A172 (cell line): ENCODE measurements at regions not wholly inside any gene's neighbourhood (a gene's known extent, or its start where the extent isn't known, plus 50 kb on each side); places are given as distances from the start of the nearest gene placed in this dataset.
A peak's percentile ranks its signal among the peaks of the same experiment; 100 is the strongest.
"Not testable (repeated sequence)": the region's sequence is repeated elsewhere in the genome, so short reads cannot be mapped to it uniquely, and the experiment has no call there.

ENCODE experiments used
- DNase-seq: peaks from one replicate; pipeline ENCODE4 v3.0.0-alpha.2; 2015; ENCODE audit warnings: low spot score

DNA sequence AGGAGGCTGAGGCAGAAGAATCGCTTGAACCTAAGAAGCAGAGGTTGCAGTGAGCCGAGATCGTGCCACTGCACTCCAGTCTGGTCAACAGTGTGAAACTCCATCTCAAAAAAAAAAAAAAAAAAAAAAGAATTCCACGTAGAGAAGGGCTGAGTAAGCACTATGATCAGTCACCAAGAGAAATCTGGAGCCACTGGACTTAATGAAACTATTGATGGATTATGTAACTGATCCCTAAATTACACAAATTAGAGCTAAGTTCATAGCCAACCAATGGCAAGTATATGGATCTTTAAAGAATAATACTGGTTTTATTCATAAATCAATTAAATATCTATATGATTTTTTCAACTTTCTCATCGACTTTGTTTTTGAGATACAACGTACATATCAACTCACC, 72.2 kb upstream of the ABLIM1 start:
- no peak for DNase-seq

DNA sequence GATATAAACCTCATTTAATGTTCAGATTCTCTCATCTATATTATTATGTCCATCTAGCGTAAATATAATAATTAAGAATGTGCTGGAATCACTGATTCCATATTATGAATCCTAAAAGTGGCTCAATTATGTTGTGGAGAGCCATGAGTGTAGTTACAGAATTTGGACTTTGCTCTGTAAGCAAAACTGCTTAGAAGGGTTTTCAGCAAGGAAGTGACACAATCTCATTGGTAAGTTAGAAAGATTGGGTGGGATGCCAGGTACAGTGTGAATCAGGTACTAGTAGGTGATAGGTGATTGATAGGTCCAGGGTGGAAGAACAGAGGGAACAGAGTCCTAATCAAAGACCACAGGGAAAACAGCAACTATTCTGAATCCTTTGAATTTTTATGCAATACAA, 74.9 kb upstream of the ABLIM1 start:
- no peak for DNase-seq

DNA sequence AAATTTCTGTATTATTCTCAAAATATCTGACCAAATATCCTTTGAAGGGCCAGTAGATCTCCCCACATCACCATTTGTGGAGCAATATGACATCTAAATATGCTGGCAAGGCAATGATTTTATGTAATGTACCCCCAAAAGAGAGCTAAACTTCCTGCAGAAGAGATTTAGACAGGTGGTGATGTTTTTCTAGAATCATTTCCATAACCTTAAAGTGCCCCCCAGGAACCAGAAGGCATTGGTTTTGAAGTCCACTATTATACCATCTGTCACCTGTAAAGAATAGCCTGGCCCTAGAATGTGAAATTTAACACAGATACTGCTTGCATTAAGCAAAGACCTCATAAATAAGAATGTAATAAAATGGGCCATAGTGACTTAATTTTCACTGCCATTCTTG, 77.9 kb upstream of the ABLIM1 start:
- no peak for DNase-seq

DNA sequence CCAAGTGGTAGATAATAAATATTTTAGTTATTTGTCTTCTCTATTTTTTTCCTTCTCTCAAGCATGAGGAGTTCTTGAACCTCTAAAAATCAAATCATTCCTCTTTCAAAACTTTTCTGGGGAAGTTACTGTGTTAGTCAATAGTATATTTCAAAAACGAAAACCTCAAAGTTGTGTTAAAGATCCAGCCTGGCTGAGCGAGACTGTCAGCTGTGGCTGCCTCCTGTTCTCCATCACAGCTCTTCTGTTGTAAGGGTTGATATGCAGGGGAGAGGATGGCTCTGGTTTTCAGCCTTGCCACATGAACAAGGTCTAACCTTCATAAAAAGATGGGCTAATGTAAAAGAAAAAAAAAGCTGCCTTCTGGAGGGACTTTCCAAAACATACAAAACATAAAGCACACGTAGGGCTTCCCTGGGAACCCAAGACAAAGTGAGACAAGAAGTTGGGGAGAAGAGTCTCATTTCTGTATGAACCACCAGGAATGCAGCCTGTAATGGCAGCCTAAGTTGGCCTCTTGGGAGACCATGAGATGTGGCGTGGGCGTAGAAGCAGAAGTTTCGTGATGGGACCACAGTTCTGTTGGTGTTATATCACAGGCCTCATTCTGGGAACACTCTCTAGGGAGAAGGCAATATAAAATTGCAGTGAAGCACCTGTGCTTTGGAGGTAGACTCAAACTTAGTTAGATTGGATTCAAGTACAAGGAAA, 77.9 kb upstream of the FHIP2A start:
- DNase-seq, result no peak

DNA sequence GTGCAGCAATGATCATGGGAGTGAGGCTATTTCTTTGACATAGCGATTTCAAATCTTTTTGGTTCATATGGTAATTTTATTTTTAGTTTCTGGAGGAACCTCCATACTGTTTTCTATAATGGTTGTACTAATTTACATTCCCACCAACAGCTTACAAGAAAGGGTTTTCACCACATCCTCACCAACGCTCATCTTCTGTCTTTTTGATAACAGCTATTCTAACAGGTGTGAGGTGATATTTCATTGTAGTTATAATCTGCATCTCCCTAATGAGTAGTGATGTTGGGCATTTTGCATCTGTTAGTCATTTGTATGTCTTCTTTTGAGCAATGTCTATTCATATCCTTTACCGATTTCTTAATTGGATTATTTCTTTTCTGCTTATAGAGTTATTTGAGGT, 75.0 kb upstream of the FHIP2A start:
- no peak for DNase-seq

DNA sequence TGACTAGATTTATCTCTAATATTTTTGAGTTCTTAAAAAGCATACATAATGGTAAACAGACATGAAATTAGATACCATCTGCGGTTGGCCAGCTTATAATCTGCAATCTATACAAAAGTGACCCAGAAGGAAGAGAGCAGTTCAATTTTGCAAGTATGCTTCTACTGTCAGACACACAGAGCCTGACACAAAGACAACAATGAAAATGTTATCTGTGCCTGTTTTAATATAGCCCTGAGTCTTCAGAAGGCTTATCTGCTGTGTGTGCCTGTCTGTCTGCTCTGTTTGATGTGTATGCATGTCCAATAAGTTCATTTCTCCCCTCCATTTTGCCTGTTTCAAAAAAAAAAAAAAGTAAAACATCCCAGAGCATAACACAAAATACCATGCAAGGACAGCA, 73.3 kb upstream of the FHIP2A start:
- DNase-seq, result no peak

DNA sequence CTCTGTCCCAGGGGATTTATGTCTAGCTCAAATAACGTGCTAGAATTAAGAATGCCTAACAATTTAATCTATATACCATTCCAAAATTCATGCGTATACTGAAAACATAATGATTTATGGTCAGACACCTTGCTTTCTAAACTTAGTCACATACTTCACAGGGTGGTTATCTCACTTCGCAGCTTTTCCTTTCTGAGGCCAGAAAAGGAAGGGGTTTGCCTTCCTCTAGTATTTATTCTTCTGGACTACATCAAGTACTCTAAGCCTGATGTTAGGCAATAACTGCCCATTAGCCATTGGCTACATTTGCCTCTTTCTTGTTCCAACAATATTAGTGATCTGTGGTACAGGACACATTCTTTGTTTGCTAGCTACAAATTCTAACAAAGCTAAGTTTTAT, 72.6 kb upstream of the FHIP2A start:
- no peak for DNase-seq

DNA sequence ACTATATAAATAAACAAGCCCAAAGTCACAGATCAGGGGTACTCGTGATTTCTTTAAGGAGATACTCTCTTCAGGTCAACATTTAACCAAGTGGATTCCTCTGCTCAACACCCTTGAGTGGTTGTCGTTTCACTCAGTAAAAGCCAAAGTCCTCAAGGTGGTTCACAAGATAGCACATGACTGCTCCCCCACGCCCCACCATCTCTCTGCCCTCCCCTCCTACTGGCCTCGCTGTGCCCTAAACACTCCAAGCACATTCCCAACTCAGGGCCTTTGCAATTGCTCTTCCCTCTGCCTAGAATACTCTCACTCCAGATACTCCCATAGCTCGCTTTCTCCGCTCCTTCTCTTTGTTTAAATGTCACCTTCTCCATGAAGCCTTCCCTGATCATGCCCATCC, 72.1 kb upstream of the FHIP2A start:
- DNase-seq, result no peak

DNA sequence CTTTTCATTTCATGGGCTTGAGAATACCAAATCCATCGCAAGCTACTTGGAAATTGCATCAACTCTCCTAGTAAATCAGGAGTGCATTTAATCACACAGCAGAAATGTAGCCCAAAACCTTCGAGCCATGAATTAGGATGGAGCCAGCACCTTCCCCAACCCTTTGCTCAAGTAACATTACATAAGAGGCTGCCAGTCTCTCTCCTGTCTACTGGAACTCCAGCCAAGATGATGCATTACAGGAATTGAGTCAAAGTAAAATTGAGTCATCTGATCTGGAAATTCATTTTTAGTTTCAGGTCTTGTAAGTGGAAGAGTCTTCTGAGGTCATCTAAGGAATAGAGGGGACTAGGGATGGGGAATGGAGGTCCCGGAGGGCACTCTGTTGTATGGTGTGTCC, 69.7 kb upstream of the FHIP2A start:
- no peak for DNase-seq

DNA sequence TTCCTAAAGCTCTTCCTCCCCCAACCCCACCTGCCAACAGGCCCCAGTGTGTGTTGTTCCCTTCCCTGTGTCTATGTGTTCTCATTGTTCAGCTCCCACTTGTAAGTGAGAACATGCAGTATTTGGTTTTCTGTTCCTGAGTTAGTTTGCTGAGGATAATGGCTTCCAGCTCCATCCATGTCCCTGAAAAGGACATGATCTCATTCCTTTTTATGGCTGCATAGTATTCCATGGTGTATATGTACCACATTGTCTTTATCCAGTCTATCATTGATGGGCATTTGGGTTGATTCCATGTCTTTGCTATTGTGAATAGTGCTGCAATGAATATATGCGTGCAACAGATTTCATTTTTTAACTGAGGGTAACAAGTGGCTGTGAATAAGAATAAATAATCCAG, 69.0 kb upstream of the FHIP2A start:
- DNase-seq, result not testable (repeated sequence)

DNA sequence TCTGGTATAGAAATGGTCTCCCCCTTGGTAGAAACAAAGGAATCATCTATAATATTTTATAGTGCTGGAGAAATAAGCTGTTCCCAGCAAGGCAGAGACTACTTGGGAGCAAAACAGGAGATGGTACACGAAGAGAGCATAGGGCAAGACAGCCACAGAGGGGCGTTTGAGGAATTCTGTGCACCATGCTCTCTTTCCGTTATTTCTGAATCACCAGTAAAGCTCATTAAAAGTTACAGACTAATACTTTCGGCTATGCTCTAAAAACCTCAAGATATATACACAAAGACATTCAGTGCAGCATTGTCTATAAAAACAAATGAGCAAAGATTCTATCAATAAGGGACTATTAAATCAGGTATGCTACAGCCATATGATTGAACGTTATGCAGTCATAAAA, 68.5 kb upstream of the FHIP2A start:
- peak; percentile 49 for DNase-seq

DNA sequence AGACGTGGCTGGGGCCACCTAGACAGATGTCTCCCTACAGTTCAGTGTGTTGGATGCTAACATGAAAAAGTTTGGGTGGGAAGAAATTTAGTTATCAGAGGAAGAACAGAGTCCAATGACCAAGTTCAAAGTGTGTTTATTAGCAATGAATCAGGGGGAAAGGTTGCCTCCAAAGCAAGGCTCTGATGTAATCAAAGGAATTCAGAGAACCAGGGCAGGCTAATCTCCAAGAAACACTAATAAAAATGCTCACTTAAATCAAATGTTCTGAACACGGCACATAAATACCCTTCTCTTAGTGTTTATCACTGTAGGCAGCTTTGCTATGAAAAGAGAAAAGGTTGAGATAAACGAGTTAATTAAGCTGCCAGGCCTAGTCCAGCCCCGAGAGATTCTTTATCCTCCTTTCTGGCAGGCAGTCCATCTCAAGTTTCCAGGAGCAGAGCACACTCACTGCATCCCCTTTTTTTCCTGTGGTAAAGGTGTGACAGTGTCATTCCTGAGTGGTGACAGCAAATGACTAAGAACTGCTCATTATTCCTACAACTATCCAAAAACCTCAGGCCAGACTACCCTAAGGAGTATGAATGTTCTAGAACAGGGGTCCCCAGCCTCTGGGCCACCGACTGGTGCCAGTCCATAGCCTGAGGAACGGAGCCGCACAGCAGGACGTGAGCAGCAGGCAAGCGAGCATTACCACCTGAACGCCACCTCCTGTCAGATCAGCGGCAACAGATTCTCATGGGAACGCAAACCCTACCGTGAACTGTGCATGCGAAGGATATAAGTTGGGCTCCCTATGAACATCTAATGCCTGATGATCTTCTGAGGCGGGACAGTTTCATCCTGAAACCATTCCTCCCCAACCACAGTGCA, 66.9 kb upstream of the FHIP2A start:
- peak; percentile 69 for DNase-seq

DNA sequence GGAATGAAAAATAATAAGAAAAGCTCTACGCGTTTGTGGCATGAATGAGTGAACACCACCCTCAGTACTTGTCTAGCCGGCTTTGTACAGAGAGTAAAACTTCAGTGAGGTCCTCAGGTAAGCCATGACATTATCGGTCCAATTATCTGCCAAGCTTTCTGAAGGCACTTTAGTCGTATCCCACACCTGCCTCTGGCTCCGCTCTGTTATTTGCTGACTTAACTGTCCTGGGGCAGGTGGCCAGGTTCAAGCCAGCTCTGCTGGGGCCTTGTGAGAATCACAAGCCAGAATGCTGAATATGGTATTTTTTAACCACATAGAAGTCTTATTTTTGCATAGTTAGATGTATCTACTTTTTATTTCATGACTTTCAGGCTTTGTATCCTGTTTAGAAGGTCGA, 66.0 kb upstream of the FHIP2A start:
- DNase-seq, result no peak

DNA sequence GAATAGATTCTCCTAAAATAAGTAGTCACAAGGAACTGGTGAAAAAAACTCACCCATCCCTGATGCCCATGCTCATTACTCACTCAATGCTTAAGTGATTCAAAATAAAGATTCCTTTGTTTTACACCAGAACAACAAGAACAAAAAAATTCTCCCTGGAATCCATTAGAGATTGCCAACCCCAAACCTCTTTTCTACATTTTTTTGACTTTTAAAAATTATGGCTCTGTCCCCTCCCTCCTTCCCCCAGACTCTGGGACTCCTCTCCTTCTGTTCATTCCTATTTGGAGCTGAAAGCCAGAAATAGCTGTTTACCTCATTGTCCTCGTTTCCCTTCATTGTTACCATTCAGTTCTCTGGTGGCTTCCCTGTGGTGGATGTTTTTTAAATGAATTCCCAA, 63.2 kb upstream of the FHIP2A start:
- DNase-seq, result peak; percentile 39

DNA sequence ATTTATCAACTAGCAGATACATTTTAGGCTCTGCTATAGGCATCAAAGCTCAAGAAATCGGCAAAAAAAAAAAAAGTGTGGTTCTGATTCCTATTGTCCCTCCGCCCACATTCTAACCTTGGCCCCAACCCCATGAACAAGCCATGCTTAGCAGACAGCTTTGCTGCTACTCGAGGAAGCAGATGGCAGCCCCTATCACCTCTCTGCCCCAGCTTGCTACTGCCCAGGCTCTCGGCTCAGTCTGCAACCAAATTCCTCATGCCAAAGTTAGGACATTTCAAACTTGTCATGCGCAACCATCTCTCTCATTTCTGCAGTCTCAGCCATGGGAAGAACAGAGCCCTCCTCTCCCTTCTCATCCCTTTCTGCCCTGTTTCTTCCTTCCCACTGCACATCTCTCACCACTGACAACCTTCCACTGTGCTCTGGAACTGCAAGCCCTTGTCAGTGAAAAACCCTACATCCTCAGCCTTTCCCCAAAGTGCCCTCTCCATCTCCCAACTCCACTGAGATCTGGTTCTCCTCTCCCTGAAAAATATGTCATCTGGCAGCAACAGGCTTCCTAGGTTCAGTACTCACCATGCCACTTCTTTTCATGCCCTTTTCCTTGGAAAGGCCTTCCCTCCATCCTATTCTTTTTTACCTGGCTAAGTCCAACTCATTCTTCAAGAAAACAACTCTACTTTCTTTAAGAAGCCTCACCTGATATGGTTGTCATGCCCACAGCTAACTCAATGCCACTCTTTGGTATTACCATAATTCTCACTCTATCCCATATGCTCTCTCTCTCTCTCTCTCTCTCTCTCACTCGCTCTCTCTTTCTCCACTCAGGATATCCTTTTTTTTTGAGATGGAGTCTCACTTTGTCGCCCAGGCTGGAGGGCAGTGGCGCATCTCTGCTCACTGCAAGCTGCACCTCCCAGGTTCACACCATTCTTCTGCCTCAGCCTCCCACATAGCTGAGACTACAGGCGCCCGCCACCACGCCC, 60.1 kb upstream of the FHIP2A start:
- no peak for DNase-seq

DNA sequence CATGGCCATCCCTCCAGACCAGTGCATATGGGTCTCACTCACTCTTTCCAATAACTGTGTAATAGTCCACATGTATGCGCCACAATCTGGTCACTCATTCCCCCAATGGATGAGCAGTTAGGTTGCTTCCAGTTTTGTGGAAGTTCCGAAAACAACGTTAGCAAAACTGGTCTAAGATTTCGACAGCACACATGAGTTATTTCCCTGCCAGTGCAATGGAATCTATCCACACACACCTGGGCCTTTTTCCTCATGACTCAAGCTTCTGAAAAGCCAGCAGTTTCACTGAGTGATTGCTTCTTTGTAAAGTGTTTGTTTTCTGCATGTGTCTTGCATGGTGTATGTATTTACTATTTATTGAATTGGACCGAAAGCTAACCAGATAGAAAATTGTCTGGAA, 58.8 kb upstream of the FHIP2A start:
- no peak for DNase-seq

DNA sequence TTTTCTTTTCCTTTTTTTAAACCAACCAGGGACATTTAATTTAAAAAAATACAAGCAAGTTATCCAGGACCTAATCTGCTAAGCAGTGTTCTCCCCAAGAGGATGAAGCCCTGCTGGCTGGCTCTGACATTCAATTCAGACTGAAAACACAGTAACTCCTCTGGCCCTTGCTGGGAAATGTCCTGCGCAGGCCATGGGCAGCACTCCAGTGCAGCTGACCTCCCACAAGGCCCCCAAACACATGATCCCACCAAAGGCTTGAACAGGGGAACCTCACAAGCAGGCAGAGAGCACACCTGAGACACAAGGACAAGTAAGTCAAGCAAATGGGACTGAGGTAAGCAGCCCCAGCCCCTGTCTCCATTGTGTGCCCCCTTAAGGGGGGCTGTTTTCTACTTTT, 56.9 kb upstream of the FHIP2A start:
- DNase-seq, result no peak

DNA sequence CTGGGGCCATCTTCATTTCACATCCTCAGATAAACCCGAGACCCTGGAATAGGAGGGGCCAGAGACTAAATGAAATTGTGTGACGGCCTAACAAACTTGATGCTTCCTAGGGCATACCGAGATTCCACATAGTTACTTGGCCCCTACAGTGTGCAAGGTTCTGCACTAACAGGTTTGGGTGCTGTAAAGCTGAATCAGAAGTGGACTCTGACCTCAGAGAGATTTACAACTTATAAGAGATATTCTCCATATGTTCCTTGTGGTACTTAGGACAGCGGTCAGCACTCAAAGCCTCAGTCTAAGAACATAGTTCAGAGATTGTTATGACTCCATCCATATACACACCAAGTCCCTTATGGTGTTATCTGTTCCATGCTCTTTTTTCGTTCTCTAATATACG, 55.1 kb upstream of the FHIP2A start:
- no peak for DNase-seq

DNA sequence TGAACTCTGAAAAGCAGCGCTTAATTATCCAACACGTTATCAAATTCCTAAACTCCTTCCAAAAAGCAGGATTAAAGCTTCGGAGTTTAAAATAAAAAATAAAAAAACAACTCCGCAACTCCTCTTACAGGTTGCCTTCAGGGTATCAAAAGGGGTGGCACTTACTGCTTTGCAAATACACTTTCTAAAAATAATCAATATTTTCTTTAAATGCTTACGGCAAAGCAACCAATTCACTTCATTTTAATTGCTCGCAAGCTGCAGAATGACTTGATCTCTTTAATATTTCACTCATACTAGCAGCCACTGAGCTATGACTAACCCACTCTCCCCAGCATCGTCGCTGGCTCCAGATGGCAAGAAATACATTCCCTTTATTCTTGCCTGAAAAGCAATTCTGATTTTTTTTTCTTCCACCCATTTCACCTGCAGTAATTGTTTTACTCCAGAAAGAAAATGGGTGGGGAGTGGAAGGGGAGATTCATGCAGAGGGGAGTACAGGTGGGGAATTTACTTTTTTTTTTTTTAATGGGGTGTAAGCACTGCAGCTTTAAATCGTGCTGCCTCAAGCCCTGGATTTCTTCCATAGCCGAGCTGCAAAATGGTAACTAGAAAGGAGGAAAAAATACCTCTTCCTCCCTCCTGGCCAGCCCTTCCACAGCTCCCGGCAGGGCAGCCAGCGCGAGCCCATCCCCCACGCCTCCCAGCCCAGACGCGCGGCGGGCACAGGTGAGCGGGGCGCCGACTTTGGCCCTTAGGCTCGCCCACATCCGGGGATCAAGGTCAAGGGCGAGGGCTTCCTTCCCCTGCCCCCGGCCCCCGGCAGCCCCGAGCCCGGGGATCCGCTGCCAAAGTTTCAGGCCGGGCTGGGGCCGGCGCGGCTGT, 54.2 kb upstream of the FHIP2A start:
- peak; percentile 21 for DNase-seq

DNA sequence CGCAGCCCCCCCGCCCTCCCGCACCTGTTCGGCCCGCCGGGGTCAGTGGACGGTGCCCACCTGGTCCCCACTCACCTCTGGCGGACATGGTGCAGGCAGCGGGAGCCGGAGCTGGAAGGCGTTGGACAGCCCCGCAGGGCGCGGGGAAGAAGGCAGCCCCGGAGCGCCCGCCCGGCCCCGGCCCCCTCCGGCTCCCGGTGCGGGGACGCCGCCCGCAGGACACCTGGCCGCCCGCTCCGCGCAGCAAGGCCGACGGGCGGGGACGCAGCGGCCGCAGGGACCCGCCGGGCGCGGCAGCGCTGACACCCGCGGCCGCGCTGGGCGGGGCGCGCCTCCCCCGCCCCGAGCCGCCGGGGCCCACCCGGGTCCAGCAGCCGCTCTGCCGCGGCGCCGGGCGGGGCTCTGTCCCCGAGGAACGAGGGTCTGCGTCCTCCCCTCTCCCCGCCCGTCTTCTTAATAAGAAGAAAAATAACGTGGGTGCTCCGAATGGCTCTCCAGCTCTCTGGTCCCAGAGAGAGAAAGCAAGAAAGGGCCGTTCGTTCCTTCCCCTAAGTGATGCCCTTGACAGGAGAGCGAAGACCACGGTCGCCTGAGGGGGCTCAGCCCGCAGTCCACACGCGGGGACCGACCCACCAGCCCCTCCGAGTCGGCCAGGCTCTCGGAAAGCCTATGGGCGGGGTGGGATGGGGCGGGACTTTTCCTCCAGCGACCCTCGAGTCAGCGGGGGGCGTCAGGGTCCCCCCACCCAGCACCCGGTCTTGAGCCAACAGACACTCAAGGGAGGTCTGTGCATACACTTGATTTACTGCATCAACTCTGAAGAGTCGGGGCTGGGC, 53.4 kb upstream of the FHIP2A start:
- no peak for DNase-seq
